Stimulated activated naive CD8-positive, alpha-beta T cell treated with anti-CD3 and anti-CD28 coated beads, Interleukin-15, Interleukin-2, amounts not matched to agents 100 U/mL and 50 U/mL, for 24 hours (primary cell): ENCODE measurements at regions not wholly inside any gene's neighbourhood (a gene's known extent, or its start where the extent isn't known, plus 50 kb on each side); places are given as distances from the start of the nearest gene placed in this dataset.
"Not testable (repeated sequence)": the region's sequence is repeated elsewhere in the genome, so short reads cannot be mapped to it uniquely, and the experiment has no call there.

Experiments used
- ATAC-seq: fragments of 150-1000 bp; cut with Tn5 transposase; one replicate; pipeline ENCODE4 v1.10.0; 2021
- DNase-seq: peaks from one replicate; pipeline ENCODE4 v3.0.0; 2021

DNA sequence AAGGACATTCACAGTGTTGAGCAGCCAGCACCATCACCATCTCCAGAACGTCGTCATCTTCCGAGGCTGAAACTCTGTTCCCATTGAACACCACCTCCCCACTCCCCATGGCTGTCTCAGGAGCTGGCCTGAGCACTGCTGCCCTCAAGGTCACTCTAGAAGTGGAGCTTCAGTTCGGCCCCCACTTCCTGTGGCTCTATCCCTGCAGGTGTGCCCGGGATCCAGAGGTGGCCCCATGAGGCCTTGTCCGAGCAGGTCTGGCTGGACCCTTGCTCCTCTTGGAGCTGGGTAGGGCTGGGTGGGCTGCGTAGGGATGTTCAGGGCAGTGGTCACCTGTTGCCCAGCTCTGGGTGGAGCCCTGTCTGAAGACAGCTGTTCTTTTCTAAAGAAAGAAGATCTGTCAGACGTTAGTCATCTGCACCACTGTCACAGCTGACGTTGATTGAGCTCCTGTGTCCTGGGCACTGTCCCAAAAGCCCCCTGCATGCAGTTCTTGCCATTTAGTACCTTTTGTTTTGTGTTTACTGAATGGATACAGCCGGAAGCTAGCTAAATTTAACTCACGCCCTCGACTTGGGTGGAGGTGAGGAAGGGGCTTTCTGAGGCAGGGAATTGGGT, 75.5 kb upstream of the CLDN5 start:
- DNase-seq (no peak), ATAC-seq (no peak)

DNA sequence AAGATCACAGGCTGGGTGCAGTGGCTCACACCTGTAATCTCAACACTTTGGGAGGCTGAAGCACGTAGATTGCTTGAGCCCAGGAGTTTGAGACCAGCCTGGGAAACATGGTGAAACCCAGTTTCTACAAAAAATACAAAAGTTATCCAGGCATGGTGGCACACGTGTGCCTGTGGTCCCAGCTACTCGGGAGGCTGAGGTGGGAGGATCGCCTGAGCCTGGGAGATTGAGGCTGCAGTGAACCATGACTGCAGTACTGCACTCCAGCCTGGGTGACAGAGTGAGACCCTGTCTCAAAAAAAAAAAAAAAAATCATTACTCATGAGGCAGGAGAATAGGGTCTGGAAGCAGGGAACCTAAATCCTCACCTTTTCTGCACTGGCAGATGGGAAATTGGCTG, 79.1 kb upstream of the CLDN5 start:
- ATAC-seq, DNase-seq: not testable (repeated sequence)

DNA sequence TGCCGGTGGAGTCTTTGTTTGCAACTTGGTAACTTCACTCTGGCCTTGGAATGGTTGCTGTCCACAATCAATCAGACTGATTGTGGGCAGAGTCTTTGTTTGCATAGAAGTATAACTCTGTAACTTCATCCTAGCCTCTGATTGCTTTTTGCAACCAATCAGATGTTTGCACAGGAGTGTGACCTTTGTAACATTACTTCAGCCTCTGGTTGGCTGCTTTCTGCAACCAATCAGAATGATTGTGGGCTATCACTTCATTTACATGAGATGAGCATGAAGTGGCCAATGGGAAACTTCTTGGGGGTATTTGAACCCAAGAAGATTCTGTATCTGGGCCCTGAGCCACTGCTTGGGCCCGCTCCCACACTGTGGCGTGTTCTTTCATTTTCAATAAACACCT, 79.6 kb upstream of the CLDN5 start:
- DNase-seq = no peak

DNA sequence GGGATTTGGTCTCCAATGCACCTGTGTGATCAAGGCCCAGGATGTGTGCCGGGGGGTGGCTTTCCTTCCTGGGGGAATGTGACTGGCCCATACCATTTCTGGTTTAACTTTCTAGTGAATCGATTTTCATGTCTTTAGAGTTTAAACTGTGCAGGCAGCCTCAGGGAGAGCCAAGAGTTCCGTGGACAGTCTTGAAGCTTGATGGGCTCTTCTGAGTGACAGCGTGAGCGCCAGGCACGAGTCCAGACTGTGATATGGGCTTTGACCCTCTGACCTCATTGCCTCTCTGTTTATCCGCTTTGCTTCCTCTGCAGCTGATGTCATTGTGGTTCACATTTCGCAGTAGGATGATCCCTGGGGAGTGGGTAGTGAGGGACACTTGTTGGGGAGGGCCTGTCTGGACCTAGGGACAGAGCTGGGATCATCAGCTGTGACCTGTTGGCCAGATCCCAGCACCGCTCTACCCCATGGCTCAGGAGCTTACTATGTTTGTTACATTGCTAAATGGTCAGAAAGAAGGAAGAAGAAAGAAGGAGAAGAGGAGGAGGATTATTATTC, 80.6 kb upstream of the CLDN5 start:
- DNase-seq (no peak), ATAC-seq (no peak)

More for the DNA sequence above, 79.6 kb upstream of the CLDN5 start:
- no peak for ATAC-seq

DNA sequence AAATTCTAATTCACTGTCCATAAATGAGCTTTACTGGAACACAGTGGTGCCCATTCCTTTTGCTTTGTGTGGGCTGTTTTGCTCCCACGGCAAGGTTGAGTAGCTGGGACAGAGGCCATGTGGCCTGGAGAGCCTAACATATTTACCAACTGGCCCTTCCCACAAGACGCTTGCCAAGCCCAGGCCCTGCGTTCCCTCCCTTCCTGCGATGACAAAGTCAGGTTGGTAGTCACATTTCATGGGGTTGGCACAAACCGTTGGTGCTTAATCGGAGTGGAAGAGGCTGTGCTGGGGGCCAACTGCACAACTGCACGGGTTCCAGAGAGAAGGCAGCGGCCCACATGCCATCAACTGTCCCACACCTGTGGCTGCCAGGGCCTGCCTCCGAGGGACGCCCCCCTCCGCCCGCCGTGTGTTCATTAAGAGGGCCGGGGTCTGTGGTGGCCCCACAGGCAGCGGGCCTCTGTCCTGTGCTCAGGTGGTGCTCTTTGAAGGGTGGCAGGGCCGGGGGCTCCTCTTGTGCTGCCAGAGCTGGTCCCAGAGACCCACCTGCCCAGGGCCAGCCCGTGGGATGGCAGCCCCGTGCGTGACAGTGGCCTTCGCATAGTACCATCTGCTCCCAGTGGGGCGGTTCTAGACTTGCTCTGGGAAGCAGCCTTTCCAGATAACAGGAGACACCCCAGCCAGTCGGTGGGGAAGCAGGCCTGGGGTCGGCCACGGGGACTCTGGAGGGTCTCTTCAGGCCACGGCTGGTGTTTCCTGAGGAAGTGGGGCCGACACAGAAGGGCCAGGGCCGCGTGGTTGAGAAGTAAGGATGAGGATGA, 81.5 kb upstream of the CLDN5 start:
- ATAC-seq = no peak
- DNase-seq = no peak

DNA sequence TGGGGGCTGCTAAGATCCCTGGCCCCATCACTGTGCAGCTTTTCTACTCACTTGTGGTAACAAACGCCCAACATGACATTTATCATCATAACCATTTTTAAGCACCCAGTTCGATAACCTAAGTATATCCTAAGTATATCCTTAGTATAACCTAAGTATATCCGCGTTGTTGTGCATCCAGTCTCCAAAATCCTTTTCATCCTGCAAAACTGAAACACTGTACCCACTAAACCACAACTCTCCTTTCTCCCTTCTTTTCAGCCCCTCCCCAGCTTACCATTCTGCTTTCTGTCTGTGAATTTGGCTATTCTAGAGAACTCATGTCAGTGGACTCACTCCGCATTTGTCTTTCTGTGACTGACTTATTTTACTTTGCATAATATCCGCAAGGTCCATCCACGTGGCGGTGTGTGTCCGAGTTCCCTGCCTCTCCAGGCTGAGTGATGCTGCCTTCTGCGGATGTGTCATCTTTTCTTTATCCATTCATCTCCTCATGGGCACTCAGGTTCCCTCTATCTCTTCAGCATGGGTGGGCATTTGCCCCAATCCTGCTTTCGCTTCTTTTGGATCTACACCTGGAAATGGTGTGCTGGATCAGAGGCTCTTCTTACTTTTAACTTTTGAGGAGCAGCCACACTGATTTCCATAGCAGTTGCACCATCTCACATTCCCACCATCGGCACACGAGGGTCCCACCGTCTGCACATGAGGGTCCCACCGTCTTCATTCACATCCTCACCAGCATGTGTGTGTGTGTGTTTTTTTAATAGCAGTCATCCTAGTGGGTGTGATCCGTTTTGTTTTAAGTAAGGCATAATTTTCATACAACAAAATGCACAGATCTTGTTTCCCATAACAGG, 82.4 kb upstream of the CLDN5 start:
- ATAC-seq = no peak

DNA sequence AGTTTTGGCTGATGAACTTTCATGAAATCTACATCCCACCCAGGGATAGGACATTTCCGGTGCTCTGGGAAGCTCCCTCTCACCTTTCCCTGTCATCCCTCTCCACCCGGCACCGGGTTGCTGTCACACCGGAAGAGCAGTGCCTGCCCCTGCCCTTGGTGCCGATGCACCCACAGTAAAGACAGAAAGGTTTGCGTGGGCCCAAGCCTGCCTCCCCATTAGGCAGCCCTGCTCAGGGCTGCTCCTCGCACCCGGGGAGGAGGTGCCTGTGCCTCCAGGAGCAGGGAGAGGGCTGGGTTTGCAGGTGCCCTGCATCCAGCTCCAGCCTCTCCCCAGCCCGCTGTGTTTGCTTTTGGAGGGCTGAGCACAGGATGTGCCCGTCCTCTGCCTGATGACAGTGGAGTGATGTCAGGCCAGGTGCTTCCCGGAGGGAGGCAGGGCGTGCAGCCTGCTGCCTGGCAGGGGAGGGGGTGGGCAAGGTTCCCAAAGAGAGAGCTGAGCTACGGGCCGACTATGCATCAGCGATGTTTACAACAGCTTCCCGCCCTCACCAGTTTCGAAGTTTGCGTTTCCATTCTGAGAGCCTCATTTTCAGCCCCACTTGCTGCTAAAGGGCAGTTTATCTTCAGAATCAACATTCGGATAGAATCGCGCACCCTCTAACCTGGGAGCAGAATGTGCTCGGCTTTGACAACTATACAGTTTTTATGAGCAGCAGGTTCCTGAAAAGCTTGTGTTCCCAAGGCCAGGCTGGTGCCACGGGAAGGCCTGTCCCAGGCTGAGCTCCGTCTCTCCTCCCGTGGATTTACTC, 83.2 kb upstream of the CLDN5 start:
- DNase-seq = peak; percentile 26
- ATAC-seq = peak; percentile 16

More for the DNA sequence above, 82.4 kb upstream of the CLDN5 start:
- no peak for DNase-seq

DNA sequence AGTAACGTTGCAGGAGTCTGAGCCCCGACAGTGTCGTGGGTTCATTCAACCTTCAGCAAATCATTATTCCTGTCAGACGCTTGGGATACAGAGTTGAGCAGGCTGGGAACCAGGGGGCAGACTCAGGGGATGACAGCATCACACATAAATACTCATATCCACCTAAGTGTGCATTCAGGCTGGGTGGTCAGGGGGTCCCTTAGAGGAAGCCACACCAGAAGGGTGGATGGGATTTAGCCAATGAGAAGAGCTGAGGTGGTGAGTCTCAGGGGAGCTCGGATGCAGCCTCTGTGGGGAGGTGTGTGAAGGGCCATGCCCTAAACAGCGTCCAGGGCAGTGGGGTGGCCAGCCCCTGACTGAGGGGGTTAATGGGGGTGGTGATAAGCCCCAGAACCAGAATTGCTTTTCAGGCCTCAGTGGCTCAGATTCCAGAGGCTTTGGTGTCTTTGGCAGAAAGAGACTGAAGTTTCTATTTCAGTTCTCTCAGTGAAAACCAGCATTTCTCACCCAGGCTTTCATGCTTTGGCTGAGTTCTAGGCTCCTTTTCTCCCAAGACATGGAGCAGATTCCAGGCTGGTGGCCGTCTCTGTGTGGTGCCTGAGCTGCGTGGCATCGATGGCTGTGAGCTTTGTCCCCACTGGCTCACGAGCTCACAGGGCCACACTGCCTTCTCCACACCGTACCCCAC, 83.9 kb upstream of the CLDN5 start:
- DNase-seq (no peak), ATAC-seq (no peak)

DNA sequence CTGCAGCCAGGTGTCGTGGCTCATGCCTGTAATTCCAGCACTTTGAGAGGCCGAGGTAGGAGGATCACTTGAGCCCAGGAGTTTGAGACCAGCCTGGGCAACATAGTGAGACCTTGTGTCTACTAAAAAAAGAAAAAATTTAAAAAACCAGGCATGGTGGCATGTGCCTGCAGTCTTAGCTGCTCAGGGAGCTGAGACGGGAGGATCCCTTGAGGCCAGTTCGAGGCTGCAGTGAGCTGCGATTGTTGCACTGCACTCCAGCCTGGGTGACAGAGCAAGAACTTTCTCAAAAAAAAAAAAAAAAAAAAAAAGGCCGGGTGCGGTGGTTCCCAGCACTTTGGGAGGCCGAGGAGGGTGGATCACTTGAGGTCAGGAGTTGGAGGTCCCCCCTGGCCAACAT, 85.5 kb upstream of the CLDN5 start:
- ATAC-seq, DNase-seq: not testable (repeated sequence)

DNA sequence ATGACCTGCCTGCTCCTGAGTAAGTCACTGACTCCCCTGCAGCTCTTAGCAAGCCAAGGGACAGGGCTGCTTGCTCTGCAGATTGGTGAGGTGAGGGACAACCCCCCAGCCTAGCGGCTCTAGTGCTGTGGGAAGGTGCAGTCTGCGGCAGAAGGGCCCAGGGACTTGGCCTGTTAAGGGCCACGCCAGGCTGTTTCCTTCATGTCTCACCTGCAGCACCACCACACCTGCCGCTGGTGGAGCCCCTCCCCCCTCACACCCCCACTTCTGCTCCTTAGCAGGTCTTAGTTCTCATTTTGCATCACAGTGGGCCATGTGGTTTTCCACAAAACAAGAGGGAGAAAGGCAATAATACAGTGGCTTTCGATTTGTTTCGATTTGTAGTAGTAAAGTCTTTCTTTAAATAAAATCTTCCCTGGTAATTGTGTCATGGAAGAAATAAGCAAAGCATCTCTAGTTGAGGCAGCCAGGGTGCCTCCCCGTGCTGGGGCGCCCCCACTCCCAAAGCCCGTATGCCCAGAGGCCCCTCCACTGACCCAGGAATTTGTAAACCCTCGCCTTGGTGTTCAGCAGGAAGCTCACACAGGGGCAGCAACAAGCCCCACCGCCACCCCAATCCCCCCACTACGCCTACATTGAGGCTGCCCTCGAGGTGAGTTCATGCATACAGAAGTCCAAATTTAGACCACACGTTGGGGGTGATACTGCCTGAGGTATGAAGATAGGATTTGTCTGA, 86.5 kb upstream of the CLDN5 start:
- DNase-seq (peak; percentile 64), ATAC-seq (peak; percentile 78)

DNA sequence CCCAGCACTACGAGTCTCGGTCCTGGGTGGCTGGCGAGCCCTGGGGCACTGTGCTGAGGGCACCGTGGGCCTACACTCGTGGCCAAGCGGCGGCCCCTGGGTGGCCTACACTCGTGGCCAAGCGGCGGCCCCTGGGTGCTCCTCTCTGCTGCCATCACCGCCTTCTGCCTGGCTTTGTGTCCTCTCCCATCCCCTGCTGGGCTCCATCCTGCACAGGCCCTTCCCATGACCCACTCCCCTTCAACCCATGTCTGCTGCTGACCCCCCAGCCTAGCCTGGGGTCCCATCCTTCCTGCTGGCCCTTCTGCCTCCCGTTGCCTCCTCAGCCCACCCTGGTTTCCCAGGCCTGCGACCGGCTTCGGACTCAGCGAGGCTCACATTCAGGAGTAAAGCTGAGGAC, 87.4 kb upstream of the CLDN5 start:
- no peak for ATAC-seq
- DNase-seq = no peak

DNA sequence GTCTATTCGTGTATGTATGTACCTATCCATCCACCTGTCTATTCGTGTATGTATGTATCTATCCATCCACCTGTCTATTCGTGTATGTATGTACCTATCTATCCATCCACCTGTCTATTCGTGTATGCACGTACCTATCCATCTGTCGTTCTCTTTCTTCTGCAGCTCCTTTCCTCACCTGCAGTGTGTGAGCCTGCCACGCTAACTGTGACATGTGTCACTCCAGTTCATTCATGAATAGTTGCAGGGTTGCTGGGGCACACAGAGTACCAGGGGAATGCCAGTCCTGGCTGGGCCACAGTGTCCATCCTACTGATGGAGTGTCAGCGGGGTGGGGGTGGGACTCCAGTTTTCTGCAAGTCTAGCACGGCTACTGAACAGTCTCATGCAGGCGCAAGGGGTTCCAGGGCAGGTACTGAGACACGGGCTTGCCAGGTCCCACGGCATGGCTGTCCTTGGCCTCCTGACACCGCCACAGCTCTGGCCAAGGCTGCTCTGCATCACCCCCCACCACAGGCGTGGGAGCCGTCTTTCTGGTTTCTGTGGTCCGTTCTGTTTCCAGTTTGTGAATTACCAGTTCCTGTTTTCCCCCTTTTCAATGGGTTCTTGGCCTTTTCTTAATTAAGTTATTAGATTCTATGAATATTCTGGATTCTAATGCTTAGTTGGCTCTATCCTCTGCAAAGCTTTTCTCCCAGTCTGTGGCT, 88.8 kb upstream of the CLDN5 start:
- ATAC-seq = no peak
- DNase-seq = peak; percentile 39

DNA sequence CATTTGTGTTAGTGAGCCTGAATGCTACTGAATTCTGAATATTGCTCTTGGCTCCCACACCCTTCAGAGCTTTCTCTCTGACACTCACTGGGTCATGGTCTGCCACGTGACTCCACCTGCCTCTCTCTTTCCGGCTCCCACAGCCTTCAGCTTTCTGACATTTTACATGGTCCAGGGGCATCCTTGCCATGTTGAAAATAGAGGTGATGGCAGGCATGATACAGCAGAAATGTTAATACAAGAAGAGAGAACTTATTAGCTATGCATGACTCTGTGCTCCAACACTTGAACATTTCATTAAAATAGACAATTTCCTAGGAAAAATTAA, 90.3 kb upstream of the CLDN5 start:
- no peak for ATAC-seq

DNA sequence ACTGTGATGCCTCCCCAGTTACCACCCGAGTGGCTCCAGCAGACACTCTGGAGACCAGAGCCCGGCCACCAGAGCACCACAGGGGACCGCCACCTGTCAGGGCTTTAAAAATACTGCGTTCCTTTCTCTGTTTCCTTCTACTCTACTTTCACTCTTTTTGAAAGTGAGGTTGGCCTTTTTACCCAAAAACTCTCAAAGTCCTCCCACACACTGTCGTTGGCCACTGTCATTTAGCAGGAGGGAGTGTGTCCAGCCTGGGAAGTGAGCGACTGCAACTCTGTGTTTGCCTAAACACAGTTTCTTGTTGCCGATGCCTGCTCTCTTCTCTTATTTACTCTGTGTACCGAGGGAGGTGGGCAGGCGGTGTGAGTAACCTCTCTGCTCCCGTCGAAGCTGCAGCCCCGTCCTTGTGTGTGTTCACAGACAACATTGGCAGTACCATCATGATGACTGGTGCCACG, 90.8 kb upstream of the CLDN5 start:
- no peak for DNase-seq
- ATAC-seq = no peak

More for the DNA sequence above, 90.3 kb upstream of the CLDN5 start:
- no peak for DNase-seq

DNA sequence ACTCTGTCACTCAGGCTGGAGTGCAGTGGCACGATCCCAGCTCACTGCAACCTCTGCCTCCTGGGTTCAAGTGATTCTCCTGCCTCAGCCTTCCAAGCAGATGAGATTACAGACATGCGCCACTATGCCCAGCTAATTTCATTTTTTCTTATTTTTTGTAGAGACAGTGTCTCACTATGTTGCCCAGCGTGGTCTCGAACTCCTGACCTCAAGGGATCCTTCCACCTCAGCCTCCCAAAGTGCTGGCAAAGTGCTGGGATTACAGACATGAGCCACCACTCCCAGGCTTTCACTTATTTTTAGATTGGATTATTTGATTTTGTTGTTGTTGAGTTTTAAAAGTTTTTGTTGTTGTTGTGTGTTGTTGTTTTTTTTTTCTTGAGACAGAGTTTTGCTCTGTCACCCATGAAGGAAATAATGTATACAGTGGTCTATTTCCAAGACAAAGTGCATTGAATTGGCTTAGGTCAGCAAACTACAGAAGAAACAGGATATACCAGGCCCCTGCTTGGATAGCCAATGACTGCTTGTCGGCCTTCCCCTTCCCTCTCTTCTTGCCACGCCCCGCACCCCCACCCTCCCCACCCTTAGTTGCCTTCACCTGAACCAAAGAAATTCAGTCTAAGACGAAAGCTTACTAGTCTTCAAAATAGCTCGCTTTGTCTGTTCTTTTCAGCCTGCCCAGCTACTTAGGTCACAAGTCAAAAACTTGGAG, 91.8 kb upstream of the CLDN5 start:
- ATAC-seq (no peak), DNase-seq (no peak)

DNA sequence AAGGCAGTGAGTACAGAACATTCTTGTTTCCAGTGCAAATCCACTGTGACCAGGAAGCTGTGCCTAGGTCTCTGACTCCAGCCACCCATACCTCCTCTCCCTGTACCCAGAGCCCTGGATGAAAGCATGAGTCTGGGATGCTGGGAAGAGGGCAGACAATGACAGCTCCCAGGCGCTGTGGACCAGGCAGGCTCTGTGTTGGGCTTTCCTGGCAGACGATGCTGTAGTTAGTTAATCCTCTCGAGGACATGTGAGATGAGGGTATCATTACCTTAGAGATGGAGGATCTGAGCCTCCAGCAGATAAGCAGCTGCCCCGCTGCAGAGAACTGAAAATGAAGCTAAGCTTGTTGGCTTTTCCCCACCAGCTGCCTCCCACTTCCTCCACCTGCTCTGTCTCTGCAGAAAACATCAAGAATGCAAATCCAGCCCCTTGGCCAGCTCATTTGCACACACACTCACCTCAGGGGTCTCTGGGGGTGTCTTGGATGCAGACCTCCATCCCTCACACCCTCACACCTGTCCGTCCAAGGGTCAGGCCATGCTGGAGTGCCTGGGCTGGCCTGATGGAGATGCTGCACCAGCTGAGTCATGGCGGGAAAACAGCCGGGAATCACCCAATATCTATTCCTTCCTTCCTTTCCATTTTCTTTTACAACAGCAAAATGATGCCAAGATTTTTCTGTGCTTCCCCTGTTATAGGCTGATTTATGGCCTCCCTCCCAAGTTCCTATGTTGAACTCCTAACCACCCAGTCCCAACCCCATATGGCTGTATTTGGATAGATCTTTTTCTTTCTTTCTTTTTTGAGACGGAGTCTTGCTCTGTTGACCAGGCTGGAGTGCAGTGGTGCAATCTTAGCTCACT, 94.9 kb upstream of the SEPTIN5 start:
- DNase-seq (no peak), ATAC-seq (peak; percentile 26)

DNA sequence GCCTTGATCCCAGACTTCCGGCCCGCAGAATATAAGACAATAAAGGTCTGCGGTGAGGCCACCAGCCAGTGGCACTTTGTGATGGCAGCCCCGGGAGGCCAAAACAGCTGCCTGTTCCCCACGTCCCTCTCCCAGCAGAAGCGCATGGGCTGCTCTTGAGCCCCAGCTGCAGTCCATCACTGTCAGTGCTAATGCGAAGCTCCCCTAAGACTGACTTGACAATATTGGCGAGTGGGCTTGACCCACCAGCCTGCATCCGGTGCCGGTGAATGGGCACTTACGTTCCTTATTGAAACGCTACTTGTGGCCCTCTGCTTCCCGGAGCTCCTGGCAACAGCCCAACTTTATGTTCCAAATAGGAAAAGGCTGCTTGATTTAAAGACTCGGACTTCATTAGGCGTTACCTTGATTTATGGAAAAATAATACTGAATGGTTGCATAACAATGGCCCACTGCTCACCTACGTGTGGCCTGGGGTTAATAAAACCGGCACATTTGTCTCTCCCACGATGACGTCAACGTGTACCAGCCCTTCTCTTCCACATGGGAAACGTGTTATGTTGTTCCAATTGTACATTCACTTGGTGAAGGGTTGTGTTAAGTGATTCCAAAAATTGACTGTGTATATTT, 93.4 kb upstream of the SEPTIN5 start:
- no peak for DNase-seq
- no peak for ATAC-seq
